H1 (cell line): ENCODE measurements at regions not wholly inside any gene's neighbourhood (a gene's known extent, or its start where the extent isn't known, plus 50 kb on each side); places are given as distances from the start of the nearest gene placed in this dataset.

Source experiments
- CBX5 ChIP-seq: fragments of 300-800, 300-1000 bp; sonication (generic); IDR thresholded peaks from 2 replicates; pipeline ENCODE4 v1.7.1; 2016; ENCODE audit warnings: antibody characterized with exemption, low read length, low read depth
- CTCF ChIP-seq, 3 experiments: IDR thresholded peaks; 1 replicate in 2 of 3; 2 replicates in 1 of 3; pipeline versions ENCODE4 v1.5.1 to v1.6.1; 2011; ENCODE audit warnings: low read length in 3 of 3, mild to moderate bottlenecking in 3 of 3, inconsistent platforms in 2 of 3, low read depth in 1 of 3, moderate library complexity in 1 of 3; ENCODE audit not compliant: insufficient read depth in 1 of 3; ENCODE audit errors: control extremely low read depth in 1 of 3
- EGR1 ChIP-seq: IDR thresholded peaks from 2 replicates; pipeline ENCODE4 v1.6.1; 2011; ENCODE audit warnings: low read depth, low read length, borderline replicate concordance
- EP300 ChIP-seq, 2 experiments: IDR thresholded peaks; 1 replicate in 1 of 2; 2 replicates in 1 of 2; pipeline ENCODE4 v1.6.1; 2011 to 2012; ENCODE audit warnings: low read depth in 2 of 2, low read length in 2 of 2, mild to moderate bottlenecking in 2 of 2, borderline replicate concordance in 1 of 2, inconsistent platforms in 1 of 2, moderate library complexity in 1 of 2
- NANOG ChIP-seq: IDR thresholded peaks from 2 replicates; pipeline ENCODE4 v1.6.1; 2011; ENCODE audit warnings: low read length, low read depth, mild to moderate bottlenecking, inconsistent platforms; ENCODE audit not compliant: insufficient read depth, poor library complexity, severe bottlenecking
- POLR2A ChIP-seq, 2 experiments: IDR thresholded peaks; 1 replicate in 1 of 2; 2 replicates in 1 of 2; pipeline ENCODE4 v1.6.1; 2011; ENCODE audit warnings: low read depth in 2 of 2, low read length in 2 of 2, mild to moderate bottlenecking in 2 of 2; ENCODE audit errors: control extremely low read depth in 1 of 2
- POLR2AphosphoS5 ChIP-seq: IDR thresholded peaks from 2 replicates; pipeline ENCODE4 v1.6.1; 2011; ENCODE audit warnings: low read depth, low read length
- SIX5 ChIP-seq: IDR thresholded peaks from 2 replicates; pipeline ENCODE4 v1.6.1; 2011; ENCODE audit warnings: mild to moderate bottlenecking, low read depth, low read length
- SP1 ChIP-seq: IDR thresholded peaks from 2 replicates; pipeline ENCODE4 v1.6.1; 2011; ENCODE audit warnings: low read depth, low read length
- SP2 ChIP-seq: IDR thresholded peaks from 2 replicates; pipeline ENCODE4 v1.6.1; 2012; ENCODE audit warnings: mild to moderate bottlenecking, low read length, inconsistent platforms
- SUZ12 ChIP-seq: fragments of 200-600 bp; sonication (generic); IDR thresholded peaks from 2 replicates; pipeline ENCODE4 v1.6.1; 2012; ENCODE audit warnings: mild to moderate bottlenecking, inconsistent platforms, low read length, moderate library complexity, mixed read lengths
- ZNF274 ChIP-seq: IDR thresholded peaks from 2 replicates; pipeline ENCODE4 v1.7.0; 2012; ENCODE audit warnings: low read length, borderline replicate concordance; ENCODE audit errors: extremely low read depth

- TF ChIP-seq CTCF (IDR thresholded peaks at IDR 0.05; ENCODE audit: control extremely low read depth in 1 of 3, insufficient read depth in 1 of 3, low read depth in 1 of 3, low read length in 3 of 3) (no peak), SP2 (no peak), SIX5 (no peak), ZNF274 (no peak), POLR2AphosphoS5 (no peak), SP1 (no peak), POLR2A (IDR thresholded peaks at IDR 0.05; ENCODE audit: control extremely low read depth in 1 of 2, low read depth in 2 of 2, low read length in 2 of 2) (no peak), SUZ12 (no peak), EGR1 (no peak), NANOG (no peak), EP300 (IDR thresholded peaks at IDR 0.05; ENCODE audit: borderline replicate concordance in 1 of 2, low read depth in 2 of 2, low read length in 2 of 2) (no peak), CBX5 (no peak)
These were observed 911.7 kb upstream of the SLITRK6 start for GRCh38 chr13:86710896-86711295.
